PC-9 (cell line): ENCODE measurements at regions not wholly inside any gene's neighbourhood (a gene's known extent, or its start where the extent isn't known, plus 50 kb on each side); places are given as distances from the start of the nearest gene placed in this dataset.

Source experiments
- EZH2 ChIP-seq: fragments of 200-600 bp; sonication (generic); IDR thresholded peaks from 2 replicates; pipeline ENCODE4 v1.8.0; 2017; ENCODE audit warnings: antibody characterized with exemption, low read depth
- TF ChIP-seq, protein P1 (sequence below): fragments of 200-600 bp; sonication (generic); conservative IDR thresholded peaks from 2 replicates; pipeline ENCODE4 v1.6.1; 2017; ENCODE audit warnings: mixed run types, antibody characterized with exemption, mild to moderate bottlenecking, moderate library complexity

DNA sequence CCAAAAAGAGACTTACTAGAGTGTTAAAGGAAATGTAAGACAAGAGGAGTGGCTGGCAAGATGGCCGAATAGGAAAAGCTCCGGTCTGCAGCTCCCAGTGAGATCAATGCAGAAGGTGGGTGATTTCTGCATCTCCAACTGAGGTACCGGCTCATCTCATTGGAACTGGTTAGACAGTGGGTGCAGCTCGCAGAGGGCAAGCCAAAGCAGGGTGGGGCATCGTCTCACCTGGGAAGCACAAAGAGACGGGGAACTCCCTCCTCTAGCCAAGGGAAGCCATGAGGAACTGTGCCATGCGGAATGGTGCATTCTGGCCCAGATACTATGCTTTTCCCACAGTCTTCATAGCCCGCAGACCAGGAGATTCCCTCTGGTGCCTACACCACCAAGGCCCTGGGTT, 308.7 kb downstream of the AGTPBP1 start:
- TF ChIP-seq, protein P1, sequence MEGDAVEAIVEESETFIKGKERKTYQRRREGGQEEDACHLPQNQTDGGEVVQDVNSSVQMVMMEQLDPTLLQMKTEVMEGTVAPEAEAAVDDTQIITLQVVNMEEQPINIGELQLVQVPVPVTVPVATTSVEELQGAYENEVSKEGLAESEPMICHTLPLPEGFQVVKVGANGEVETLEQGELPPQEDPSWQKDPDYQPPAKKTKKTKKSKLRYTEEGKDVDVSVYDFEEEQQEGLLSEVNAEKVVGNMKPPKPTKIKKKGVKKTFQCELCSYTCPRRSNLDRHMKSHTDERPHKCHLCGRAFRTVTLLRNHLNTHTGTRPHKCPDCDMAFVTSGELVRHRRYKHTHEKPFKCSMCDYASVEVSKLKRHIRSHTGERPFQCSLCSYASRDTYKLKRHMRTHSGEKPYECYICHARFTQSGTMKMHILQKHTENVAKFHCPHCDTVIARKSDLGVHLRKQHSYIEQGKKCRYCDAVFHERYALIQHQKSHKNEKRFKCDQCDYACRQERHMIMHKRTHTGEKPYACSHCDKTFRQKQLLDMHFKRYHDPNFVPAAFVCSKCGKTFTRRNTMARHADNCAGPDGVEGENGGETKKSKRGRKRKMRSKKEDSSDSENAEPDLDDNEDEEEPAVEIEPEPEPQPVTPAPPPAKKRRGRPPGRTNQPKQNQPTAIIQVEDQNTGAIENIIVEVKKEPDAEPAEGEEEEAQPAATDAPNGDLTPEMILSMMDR, result no peak
- no peak for TF ChIP-seq EZH2
